Astrocyte of the cerebellum (primary cell): ENCODE measurements at regions not wholly inside any gene's neighbourhood (a gene's known extent, or its start where the extent isn't known, plus 50 kb on each side); places are given as distances from the start of the nearest gene placed in this dataset.

Experiments used
- DNase-seq: peaks from one replicate; pipeline ENCODE4 v3.0.0-alpha.2; 2011; ENCODE audit warnings: low read depth
- H3K4me3 ChIP-seq: 2 replicates; pipeline ENCODE4 v1.5.1; 2011; ENCODE audit warnings: mild to moderate bottlenecking, low read depth, low read length, moderate library complexity
- CTCF ChIP-seq: IDR thresholded peaks from 2 replicates; pipeline ENCODE4 v1.5.1; 2012; ENCODE audit warnings: low read length, low read depth, moderate library complexity, mild to moderate bottlenecking; ENCODE audit errors: missing control alignments
- in situ Hi-C: cut with HindIII; loops from 2 replicates; pipeline ENCODE4 v1.10.0; 2017; ENCODE audit warnings: low sequenced_read_pairs

GRCh38 chr18:59751186-59751585 lies 54.0 kb upstream of the CCBE1 start:
- H3K4me3 ChIP-seq: no peak overlapping the region
- TF ChIP-seq CTCF: no peak
- in situ Hi-C loops: no loop called here
- DNase-seq: no peak

GRCh38 chr18:59748628-59749360 lies 51.6 kb upstream of the CCBE1 start:
- DNase-seq: peak; percentile 62
- H3K4me3 ChIP-seq: no peak overlapping the region
- no peak for TF ChIP-seq CTCF
- in situ Hi-C loops: no loop called here
